Omental fat pad (tissue), 3 donors: ENCODE measurements at regions not wholly inside any gene's neighbourhood (a gene's known extent, or its start where the extent isn't known, plus 50 kb on each side); places are given as distances from the start of the nearest gene placed in this dataset.

Source experiments
- ATAC-seq: fragments of 150-250 bp; one replicate; pipeline ENCODE4 v1.9.1; 2016; ENCODE audit warnings: mild to moderate bottlenecking, moderate library complexity; ENCODE audit not compliant: low FRiP score
- DNase-seq: peaks from one replicate; pipeline ENCODE4 v3.0.0-alpha.2; 2019; ENCODE audit warnings: low spot score
- CTCF ChIP-seq, 3 donors: fragments of 450-650 bp; IDR thresholded peaks; one replicate each; pipeline ENCODE4 v1.5.1; 2016 to 2017; ENCODE audit warnings: antibody characterized with exemption in 3 of 3, mild to moderate bottlenecking in 3 of 3, moderate library complexity in 2 of 3

- ATAC-seq (no peak), DNase-seq (no peak)
- no peak for TF ChIP-seq CTCF (IDR thresholded peaks at IDR 0.05)
Observed at GRCh38 chr16:79677799-79678530, 77.4 kb upstream of the MAF start.

GRCh38 chr16:79673635-79674034 is 73.1 kb upstream of the MAF start:
- no peak for ATAC-seq
- no peak for TF ChIP-seq CTCF (IDR thresholded peaks at IDR 0.05)
- no peak for DNase-seq

GRCh38 chr16:79672524-79672923 is 72.0 kb upstream of the MAF start:
- ATAC-seq = no peak
- no peak for DNase-seq
- TF ChIP-seq CTCF (IDR thresholded peaks at IDR 0.05) = no peak

GRCh38 chr16:79668502-79668901 is 68.0 kb upstream of the MAF start:
- ATAC-seq (no peak), DNase-seq (no peak)
- no peak for TF ChIP-seq CTCF (IDR thresholded peaks at IDR 0.05)

GRCh38 chr16:79665970-79666369 is 65.4 kb upstream of the MAF start:
- DNase-seq (no peak), ATAC-seq (no peak)
- TF ChIP-seq CTCF (IDR thresholded peaks at IDR 0.05) = no peak

GRCh38 chr16:79664407-79664806 is 63.9 kb upstream of the MAF start:
- ATAC-seq (no peak), DNase-seq (no peak)
- no peak for TF ChIP-seq CTCF (IDR thresholded peaks at IDR 0.05)

GRCh38 chr16:79662669-79663313 is 62.3 kb upstream of the MAF start:
- ATAC-seq = no peak
- no peak for TF ChIP-seq CTCF (IDR thresholded peaks at IDR 0.05)
- no peak for DNase-seq
